H1 (cell line): ENCODE measurements at regions not wholly inside any gene's neighbourhood (a gene's known extent, or its start where the extent isn't known, plus 50 kb on each side); places are given as distances from the start of the nearest gene placed in this dataset.

Experiments used
- ASH2L ChIP-seq: fragments of 200-600, 300-600 bp; sonication (generic); IDR thresholded peaks from one replicate; pipeline ENCODE4 v1.7.1; 2017; ENCODE audit warnings: low read length
- BRCA1 ChIP-seq: IDR thresholded peaks from 2 replicates; pipeline ENCODE4 v1.6.1; 2012; ENCODE audit warnings: low read depth, low read length, improper control_type of control experiment
- CBX5 ChIP-seq: fragments of 300-800, 300-1000 bp; sonication (generic); IDR thresholded peaks from 2 replicates; pipeline ENCODE4 v1.7.1; 2016; ENCODE audit warnings: antibody characterized with exemption, low read length, low read depth
- CHD2 ChIP-seq: IDR thresholded peaks from 2 replicates; pipeline ENCODE4 v1.6.1; 2012; ENCODE audit warnings: low read length, improper control_type of control experiment
- CHD7 ChIP-seq: fragments of 300-600 bp; sonication (generic); IDR thresholded peaks from 2 replicates; pipeline ENCODE4 v1.7.1; 2012; ENCODE audit warnings: low read length, moderate library complexity, mild to moderate bottlenecking, inconsistent platforms; ENCODE audit not compliant: insufficient replicate concordance
- GTF2F1 ChIP-seq: IDR thresholded peaks from 2 replicates; pipeline ENCODE4 v1.6.1; 2012; ENCODE audit warnings: low read depth, low read length, improper control_type of control experiment, borderline replicate concordance
- PHF8 ChIP-seq: fragments of 200-600 bp; sonication (generic); conservative IDR thresholded peaks from 2 replicates; pipeline ENCODE4 v1.7.1; 2012; ENCODE audit warnings: low read depth, mild to moderate bottlenecking, inconsistent platforms, low read length, moderate library complexity
- POLR2AphosphoS5 ChIP-seq: IDR thresholded peaks from 2 replicates; pipeline ENCODE4 v1.6.1; 2011; ENCODE audit warnings: low read depth, low read length
- POU5F1 ChIP-seq: IDR thresholded peaks from 2 replicates; pipeline ENCODE4 v1.6.1; 2011; ENCODE audit warnings: low read depth, mild to moderate bottlenecking, low read length, moderate library complexity

- TF ChIP-seq CHD7 = no peak
- TF ChIP-seq PHF8 = no peak
- TF ChIP-seq POU5F1 = no peak
- TF ChIP-seq ASH2L = no peak
- no peak for TF ChIP-seq GTF2F1
- TF ChIP-seq POLR2AphosphoS5 = no peak
- TF ChIP-seq BRCA1 = no peak
- TF ChIP-seq CBX5 = no peak
- TF ChIP-seq CHD2 = no peak
These were observed 119.9 kb upstream of the GAP43 start (continued) for GRCh38 chr3:115503394-115503793.
